COLO668 (cell line): ENCODE measurements at regions not wholly inside any gene's neighbourhood (a gene's known extent, or its start where the extent isn't known, plus 50 kb on each side); places are given as distances from the start of the nearest gene placed in this dataset.

Source experiments
- DNase-seq: peaks from one replicate; lab custom pipeline; 2025; ENCODE audit not compliant: unreplicated experiment; lab: John Stamatoyannopoulos, UW

DNA sequence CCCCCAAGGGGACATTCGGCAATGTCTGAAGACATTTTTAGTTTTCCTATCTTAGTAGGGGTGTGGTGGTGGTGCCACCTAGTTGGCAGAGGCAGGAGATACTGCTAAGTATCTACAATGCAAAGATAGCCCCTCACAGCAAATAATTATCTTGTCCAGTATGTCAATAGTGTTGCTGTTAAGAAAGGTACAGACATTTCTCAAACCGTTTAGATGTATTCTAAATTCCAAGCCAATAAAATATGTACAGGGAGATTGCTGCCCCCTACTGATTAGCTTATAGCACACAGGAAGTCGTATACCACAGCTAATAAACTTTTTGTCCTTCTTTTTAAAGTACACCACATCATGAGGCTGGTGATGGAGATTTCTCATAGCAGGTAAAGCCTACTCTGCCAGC lies 260.5 kb downstream of the TMA16 start:
- DNase-seq = no peak

DNA sequence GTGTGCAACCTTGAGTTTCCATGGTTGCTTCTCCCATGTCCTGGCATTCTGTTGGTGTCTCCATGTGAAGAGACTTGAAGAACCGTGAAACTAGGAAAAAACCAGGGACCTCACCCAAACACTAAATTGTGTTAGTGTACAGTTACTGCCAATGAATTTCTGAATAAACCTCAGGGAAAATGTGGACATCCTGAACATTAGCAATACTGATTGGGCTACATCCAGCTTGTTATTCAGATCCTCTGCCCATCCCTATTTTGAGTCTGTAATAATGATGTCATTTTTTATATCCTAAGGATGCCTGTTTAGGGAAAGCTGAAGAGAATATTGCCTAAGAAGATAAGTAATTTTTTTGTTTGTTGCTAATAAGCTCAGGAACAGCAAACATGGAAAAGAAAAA lies 262.7 kb downstream of the TMA16 start:
- DNase-seq = no peak

DNA sequence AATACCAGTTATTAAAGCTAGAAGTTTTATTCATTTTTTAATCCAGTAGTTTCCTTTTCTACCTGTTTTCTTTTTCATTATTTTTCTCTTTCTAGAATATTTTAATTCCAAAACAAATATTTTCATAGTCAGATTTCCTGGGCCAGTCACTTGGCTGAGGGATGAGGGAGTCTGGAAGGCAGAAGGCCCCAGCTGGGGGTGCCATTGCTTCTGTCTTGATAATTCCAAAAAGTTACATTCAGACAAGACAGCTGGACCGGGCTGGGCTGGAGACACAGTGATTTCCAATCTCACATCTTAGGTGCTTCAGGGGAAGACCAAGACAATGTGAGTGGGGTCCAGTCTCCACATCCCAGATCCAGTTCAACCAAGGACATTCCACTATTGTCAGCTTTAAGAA lies 263.5 kb downstream of the TMA16 start:
- no peak for DNase-seq

DNA sequence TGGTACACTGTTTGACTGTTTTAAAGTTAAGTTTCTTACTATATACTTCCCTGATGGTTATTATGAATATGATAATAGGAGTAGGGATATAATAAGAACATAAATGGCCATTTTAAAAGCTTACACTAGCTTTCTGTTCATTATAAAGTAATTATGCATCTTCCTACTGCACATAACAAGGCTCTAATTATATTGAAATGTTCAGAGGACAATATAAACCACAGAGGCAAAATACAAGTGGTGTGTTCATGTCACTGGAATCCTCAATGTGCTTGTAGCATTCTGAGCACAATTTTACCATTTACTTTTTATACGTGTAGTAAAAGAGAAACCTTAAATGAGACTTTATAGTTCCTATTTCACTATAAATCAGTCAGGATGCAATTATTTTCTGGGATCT lies 268.3 kb downstream of the TMA16 start:
- DNase-seq = no peak

DNA sequence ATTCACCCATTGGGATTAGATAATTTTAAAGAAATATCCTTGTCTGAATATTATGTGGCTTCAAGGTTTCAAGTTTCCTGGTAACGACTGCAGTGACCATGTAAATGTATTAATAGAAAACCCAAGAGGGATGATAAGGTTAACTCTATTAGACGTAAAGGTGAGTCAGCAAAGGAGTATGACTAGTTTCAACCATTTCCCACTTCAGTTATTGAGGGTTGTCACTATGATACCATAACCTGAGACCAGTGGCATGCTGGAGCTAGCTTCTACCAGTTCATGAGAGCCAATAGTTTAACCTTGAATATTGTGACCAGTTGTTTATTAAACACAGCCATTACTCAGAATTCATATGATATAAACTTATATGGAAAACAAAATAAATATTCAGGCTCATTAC lies 270.1 kb downstream of the TMA16 start:
- no peak for DNase-seq

DNA sequence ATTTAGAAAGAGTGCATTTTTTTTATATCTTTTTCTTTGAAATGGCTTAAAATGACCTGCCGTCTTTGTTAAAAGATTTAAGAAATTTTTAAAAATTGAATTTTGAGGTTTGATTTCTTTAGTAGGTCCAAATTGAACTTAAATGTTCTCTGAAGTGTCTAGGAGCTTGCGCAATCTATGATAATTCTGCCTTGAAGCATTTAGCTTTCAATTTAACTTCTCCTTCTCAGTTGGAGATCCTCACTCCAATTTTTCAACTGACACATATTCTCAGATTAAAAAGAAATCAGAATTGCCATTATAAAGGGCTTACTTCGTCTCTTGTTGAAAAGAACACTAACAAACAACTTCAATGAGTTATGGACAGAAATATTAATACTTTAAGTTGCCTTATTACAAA lies 273.5 kb downstream of the TMA16 start:
- DNase-seq = no peak

DNA sequence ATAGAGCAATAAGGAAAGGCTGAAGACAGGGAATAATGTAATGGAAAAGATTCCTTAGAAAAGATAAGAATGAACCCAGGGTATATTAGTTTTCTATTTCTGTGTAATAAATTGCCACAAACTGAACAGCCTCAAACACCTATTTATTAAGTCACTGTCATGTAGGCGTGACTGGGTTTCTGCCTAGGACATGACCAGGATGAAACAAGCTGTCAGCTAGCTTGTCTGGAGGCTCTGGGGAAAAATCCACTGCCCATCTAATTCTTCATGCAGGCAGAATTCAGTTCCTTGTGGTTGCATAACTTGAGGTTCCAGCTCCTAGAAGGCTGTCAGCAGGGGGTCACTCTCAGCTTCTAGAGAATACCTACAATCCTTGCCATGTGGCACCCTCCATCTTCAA lies 277.7 kb downstream of the TMA16 start:
- no peak for DNase-seq

DNA sequence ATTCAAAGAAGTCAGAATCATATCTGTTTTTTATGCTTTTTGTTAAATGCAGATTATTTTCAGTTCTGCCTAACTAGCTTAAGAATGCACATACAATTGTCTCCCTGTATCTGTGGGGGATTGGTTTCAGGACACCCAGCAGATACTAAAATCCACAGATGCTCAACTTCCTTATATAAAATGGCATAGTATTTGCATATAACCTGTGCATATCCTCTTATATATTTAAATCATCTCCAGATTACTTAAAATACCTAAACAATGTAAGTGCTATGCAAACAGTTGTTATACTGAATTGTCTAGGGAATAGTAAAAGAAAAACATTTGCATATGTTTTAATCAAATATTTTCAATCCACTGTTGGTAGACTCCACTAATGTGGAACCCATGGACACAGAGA lies 279.4 kb downstream of the TMA16 start:
- DNase-seq = no peak

DNA sequence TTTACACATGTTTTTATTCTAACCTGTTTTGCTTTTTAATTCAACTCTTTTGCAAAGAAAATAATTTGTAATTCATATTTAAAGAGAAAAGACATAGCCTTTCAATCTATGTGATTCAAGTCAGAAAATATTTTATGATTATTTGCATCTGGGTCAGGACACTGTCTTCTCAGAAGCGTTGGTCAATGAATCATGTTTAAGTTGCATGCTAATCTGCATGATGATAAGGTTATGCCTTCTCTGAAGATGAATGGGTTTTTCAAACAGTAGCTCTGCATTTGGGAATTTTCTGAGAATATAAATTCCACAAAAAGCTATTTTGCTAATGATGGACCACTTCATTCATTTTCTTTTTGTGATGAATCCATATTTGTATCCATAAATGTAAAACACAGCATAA lies 282.5 kb downstream of the TMA16 start:
- no peak for DNase-seq

DNA sequence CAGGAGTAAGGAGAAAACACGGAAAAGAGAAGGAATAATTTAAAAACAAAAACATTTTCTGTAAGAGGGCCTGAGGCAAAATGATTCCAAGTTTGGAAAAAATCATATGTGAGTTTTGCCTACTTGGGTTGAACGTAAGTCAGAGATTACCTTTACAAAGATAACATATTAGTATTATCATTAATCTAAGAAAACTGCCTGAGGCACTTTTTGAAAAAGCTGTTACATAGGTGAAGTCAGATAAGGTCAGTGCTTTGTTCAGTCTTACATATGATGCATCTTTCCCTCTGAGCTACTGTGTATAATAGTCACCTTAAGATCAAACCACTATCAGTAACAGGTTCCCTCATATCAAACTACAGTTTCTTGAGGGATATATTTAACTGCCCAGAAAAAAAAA lies 287.2 kb downstream of the TMA16 start:
- no peak for DNase-seq

DNA sequence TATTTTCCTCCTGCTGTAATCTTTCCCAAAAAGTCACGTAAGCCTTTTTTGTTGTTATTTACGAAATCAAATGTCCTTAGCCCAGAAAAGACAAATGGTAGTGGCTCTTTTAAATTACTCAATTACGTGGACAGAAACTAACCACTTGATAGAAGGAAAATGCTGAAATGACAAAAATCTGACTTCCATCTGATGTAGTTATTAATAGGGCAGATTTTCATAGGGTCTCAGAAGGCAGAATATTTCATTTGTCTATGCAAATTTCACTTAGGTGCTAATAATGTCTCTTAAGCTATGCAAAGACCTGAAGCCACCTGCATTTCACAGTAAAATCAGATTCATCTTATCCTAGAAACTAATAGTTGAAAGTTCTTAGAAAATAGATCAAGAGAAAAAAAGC lies 295.7 kb downstream of the TMA16 start:
- no peak for DNase-seq

DNA sequence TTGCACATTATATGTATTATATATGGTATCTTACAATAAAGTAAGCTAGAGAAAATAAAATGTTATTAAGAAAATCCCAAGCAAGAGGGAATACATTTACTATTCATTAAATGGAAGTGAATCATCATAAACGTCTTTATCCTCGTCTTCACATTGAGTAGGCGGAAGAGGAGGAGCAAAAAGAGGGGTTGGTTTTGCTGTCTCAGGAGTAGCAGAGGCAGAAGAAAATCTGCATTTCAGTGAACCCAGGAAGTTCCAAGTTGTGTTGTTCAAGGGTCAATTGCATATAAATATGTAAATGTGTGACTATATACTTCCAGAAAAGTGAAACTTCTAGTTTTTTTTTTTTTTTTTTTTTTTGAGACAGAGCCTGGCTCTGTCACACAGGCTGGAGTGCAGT lies 301.4 kb downstream of the TMA16 start:
- DNase-seq = no peak

DNA sequence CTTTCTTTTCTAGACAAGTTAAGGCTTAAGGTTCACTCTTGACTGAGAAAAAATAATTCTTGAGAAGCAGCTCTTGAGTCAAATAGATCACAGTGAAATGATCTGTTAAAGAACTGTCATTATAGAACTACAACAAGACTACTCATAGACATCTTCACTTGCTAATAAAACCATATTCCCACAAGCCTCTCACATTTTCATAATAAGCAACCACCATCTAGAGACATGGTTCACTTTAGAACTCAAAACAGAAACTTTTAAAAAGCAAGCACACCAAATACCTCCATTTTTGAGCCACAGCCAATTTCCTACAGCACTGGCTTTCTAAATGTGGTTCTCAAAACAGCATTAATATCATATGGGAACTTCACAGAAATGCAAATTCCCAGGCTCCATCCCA lies 309.5 kb downstream of the TMA16 start:
- DNase-seq = no peak

DNA sequence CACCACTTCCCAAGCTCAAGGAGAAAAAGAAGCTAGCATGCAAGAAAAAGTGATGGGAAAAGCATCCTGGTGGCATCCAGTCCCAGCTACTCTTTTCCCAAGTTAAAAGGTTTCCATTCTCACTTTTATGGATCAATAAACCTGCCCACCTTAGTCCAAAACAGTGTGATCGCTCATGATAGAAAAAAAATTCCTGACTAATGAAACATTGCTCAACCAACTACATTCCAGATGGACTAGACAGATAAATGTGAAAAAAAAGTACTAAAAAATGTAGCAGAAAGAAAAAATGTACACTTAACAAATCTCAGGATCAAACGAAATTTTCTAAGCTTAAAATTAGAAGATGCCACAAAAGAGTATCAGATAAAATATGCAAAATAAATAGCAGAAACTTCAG lies 312.2 kb downstream of the TMA16 start:
- no peak for DNase-seq

DNA sequence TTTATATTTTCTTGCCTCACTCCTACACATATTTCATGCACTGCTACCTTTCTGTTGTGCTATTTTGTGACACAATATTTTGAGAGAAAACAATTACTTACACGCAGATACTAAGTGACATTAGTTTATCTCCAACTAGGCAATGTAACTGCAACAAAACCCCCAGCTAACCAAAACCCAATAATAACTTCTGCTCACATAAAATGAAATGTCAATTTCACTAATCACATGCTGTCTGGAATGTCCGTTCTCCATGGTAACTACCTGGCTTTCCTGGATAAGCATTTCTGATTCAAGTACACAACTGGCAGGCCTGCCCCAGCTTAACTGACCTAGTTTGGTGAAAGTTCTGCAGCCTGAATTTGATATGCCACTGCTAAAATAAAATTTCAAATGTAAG lies 313.5 kb downstream of the TMA16 start:
- DNase-seq = no peak

DNA sequence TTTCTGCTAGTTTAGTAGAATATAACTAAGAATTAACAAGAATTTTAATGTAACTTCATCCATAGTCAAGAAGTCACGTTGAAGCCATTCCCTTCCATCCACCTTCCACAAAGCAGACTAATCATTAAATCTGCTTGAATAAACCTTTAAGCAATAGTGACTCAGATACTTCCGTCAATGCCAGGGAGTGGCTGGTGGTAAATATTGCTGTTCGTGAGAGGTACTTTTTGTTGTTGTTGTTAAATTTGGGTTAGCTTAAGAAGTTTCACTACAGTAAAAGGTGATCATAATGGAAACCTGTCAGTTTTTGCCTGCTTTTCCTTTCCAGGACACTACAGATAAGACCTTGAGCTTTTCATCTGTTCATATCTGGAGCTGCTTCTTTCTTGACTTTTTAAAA lies 316.3 kb downstream of the TMA16 start:
- DNase-seq = no peak

DNA sequence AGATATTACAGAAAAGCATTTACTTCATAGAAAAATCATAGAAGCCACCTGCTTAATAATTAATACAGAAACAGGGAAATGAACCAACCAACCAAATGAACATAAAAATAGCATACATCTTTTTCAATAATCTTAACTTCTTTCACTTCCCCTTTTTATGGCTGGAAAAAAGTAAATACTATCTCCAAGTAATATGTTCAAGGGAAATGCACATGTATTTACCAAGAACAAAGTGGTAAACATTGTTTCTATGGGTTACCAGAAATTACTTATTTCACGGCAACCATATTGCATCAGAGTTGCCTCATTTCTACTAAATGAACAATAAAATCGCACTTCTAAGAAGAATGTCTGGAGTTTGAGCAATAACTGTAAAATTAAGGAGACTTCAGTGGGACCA lies 321.3 kb downstream of the TMA16 start:
- no peak for DNase-seq

DNA sequence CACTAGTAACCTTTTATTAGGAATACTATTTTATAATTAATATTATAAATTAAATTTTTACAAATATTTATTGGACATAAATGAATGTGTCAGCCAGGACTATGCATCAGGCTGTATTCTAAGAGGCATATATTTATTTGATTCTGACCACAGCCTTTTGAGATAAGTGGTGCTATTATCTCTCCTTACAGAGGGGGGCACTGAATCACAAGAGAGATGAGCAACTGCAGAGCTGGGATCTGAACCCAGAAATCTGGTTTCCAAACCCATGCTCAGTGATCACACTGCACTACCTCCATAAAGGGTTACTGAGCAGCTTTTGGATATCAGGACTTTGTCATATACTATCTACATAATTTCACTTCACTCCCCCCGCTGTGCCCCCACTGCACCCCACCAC lies 322.0 kb downstream of the TMA16 start:
- DNase-seq = no peak

DNA sequence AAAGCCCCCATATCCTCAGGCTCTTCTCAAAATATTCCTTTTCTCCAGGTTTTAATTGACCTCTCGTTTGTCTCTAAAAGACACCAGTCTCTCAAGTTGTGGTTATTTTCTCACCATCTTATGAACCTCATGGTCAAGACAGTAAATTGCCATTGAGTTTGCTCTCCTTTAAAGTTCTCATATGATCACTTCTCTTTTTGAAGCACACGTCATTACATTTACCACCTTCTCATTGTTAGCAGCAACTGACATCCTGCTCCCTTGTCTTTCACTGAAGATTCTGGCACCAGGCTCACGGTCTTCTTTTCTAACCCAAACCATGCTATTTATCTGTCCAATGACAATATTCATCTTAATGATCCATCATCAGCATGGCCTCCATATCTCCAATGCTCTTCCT lies 324.2 kb downstream of the TMA16 start:
- DNase-seq = no peak

DNA sequence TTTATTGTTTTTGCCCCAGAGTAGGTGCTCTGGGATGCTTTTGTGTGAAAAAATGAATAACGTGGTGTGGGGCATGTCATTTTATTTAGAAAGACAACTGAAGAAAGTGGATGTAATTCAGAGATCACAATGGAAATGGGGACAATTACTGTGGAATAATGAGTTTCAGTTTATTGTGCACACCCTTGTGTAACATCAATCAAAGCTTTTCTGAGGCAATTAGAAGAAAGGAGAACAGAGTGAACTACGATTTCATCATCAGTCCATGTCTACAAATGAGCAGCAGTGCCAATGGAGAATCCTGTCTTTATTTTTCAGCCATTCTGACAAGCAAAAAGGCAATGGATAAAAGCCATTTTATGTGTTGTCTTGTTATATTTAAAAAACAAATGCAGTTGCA lies 339.2 kb downstream of the TMA16 start:
- no peak for DNase-seq

DNA sequence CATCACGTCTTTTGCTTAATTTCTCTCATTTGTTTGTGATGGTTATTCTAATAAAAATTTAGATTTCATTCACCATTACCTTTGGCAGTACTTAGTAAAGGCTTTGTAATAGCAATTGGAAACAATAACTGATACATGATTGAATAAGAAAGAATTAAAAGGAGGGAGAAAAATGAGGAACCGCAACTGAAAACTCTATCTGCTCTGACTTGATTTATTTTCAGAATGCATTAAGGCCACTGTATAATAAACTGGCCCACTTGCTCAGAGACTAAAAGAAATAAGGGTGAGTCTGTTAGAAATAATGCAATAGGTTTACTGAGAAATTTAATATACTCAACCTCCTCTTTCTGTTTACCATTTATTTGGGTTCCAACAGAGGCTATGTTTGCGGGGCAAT lies 351.5 kb downstream of the TMA16 start:
- DNase-seq = no peak

DNA sequence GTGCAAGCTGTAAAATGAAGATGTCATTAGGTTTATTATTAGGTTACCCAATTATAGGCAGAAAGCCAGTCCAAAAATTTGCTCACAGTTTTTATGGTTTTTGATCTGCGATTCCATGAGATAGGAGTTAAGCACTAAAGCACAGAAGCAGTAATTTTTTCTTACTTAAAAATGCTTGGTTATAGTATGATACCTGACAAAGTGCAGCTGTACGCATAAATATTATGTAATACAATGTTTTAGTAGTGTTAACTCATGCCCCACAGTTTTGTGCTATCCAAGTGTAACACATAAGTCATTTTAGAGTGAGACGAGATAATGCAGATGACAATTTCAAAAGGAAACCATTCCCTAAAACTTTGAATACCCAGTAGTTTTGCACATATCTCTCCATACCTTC lies 357.8 kb downstream of the TMA16 start:
- DNase-seq = no peak

DNA sequence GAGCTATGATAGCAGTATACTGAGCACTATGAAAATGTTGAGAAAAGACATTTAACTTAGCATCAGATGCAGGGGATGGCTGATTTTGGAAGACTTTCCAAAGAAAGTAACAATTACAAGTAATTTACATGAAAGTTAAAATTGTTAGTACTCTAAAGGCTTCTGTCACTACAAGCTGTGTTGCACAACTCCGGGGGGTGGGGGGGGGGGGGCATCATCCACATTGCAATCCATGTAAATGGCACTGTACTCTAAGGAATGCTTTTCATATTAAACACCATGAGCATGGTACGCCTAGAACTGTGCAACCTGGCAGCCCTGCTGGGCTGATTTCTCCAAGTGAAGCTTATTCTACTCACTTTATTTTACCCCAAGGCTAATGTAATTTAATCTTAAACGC lies 363.4 kb downstream of the TMA16 start:
- DNase-seq = no peak

DNA sequence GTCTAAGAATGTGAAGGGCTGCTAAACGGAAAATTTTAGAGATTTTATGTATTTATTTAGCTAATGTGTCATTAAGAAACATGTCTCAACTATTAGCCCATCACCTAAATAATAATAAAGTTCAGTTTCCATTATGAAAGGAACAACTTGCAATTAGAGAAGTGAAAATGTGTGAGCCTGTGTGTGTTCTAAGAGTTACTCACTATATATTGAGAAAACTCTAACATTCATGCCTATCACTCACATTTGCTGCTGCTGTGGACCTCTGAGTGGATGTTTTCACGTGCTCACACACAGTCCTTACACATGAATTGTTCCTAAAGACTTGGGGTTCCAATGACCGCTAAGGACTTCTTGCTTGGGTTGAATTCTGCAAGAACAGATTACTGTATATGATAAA lies 364.0 kb downstream of the TMA16 start:
- DNase-seq = no peak
